ENCODE measurements at regions not wholly inside any gene's neighbourhood (a gene's known extent, or its start where the extent isn't known, plus 50 kb on each side); places are given as distances from the start of the nearest gene placed in this dataset.

DNA sequence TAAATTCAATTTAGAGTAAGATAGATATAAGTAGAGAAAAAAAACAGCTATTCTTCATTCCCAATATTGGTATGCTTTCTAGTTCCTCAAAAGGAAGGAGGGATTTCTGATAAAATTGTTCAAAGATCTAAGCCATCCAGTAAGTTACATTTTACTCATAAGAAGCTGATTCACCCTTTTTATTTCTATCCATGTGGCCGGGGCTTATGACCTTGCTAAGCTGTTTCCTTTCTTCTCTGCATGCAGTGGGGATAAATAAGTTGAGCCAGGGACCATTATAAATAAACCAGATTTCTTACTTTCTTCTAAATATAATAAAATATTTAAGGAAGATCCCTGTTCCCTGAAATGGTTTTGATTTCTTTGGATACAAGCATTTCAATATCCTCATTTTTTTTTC lies 502.3 kb downstream of the PDHA2 start:
- TF ChIP-seq EGR1 (IDR thresholded peaks at IDR 0.05) (no peak), CEBPB (IDR thresholded peaks at IDR 0.05) (no peak), YY1 (IDR thresholded peaks at IDR 0.05; ENCODE audit: low read depth) (no peak), ZBTB7A (IDR thresholded peaks at IDR 0.05; ENCODE audit: low read depth) (no peak), NFIC (IDR thresholded peaks at IDR 0.05) (no peak)
- TF ChIP-seq, protein P1, sequence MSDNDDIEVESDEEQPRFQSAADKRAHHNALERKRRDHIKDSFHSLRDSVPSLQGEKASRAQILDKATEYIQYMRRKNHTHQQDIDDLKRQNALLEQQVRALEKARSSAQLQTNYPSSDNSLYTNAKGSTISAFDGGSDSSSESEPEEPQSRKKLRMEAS (IDR thresholded peaks at IDR 0.05), result no peak
- TF ChIP-seq, protein P2, sequence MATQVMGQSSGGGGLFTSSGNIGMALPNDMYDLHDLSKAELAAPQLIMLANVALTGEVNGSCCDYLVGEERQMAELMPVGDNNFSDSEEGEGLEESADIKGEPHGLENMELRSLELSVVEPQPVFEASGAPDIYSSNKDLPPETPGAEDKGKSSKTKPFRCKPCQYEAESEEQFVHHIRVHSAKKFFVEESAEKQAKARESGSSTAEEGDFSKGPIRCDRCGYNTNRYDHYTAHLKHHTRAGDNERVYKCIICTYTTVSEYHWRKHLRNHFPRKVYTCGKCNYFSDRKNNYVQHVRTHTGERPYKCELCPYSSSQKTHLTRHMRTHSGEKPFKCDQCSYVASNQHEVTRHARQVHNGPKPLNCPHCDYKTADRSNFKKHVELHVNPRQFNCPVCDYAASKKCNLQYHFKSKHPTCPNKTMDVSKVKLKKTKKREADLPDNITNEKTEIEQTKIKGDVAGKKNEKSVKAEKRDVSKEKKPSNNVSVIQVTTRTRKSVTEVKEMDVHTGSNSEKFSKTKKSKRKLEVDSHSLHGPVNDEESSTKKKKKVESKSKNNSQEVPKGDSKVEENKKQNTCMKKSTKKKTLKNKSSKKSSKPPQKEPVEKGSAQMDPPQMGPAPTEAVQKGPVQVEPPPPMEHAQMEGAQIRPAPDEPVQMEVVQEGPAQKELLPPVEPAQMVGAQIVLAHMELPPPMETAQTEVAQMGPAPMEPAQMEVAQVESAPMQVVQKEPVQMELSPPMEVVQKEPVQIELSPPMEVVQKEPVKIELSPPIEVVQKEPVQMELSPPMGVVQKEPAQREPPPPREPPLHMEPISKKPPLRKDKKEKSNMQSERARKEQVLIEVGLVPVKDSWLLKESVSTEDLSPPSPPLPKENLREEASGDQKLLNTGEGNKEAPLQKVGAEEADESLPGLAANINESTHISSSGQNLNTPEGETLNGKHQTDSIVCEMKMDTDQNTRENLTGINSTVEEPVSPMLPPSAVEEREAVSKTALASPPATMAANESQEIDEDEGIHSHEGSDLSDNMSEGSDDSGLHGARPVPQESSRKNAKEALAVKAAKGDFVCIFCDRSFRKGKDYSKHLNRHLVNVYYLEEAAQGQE (IDR thresholded peaks at IDR 0.05; ENCODE audit: low read depth), result no peak

Data from Ishikawa (cell line).